ENCODE measurements at regions not wholly inside any gene's neighbourhood (a gene's known extent, or its start where the extent isn't known, plus 50 kb on each side); places are given as distances from the start of the nearest gene placed in this dataset.
A peak's percentile ranks its signal among the peaks of the same experiment; 100 is the strongest.
"Not testable (repeated sequence)": the region's sequence is repeated elsewhere in the genome, so short reads cannot be mapped to it uniquely, and the experiment has no call there.

- no peak for ATAC-seq
Measured at GRCh38 chr20:53833333-53834061, 236.9 kb downstream of the BCAS1 start.

- ATAC-seq, result no peak
Measured at GRCh38 chr20:53832499-53832898, 237.9 kb downstream of the BCAS1 start.

GRCh38 chr20:53831812-53832211 lies 238.2 kb upstream of the ZNF217 start:
- no peak for ATAC-seq

- no peak for ATAC-seq
Measured at GRCh38 chr20:53831228-53831627, 237.6 kb upstream of the ZNF217 start.

GRCh38 chr20:53829724-53830521 lies 236.3 kb upstream of the ZNF217 start:
- ATAC-seq, result peak; percentile 23 to 39

- ATAC-seq, result peak; percentile 76 to 79
Measured at GRCh38 chr20:53829255-53829723, 235.7 kb upstream of the ZNF217 start.

GRCh38 chr20:53828682-53829254 lies 235.1 kb upstream of the ZNF217 start:
- ATAC-seq, result no peak

- ATAC-seq, result no peak
Measured at GRCh38 chr20:53828088-53828681, 234.5 kb upstream of the ZNF217 start.

GRCh38 chr20:53827292-53828087 lies 233.9 kb upstream of the ZNF217 start:
- no peak for ATAC-seq

- ATAC-seq, result peak in 1 of 2 donors; percentile 50
Measured at GRCh38 chr20:53826597-53827291, 233.1 kb upstream of the ZNF217 start.

- ATAC-seq, result no peak
Measured at GRCh38 chr20:53826090-53826489, 232.5 kb upstream of the ZNF217 start.

GRCh38 chr20:53825282-53825681 lies 231.6 kb upstream of the ZNF217 start:
- ATAC-seq, result no peak

- ATAC-seq, result no peak
Measured at GRCh38 chr20:53824779-53825178, 231.1 kb upstream of the ZNF217 start.

GRCh38 chr20:53823121-53823764 lies 229.6 kb upstream of the ZNF217 start:
- ATAC-seq, result no peak

- ATAC-seq, result no peak
Measured at GRCh38 chr20:53822534-53822933, 228.9 kb upstream of the ZNF217 start.

GRCh38 chr20:53819973-53820451 lies 226.4 kb upstream of the ZNF217 start:
- no peak for ATAC-seq

GRCh38 chr20:53818457-53819177 lies 225.0 kb upstream of the ZNF217 start:
- no peak for ATAC-seq

GRCh38 chr20:53817513-53817912 lies 223.9 kb upstream of the ZNF217 start:
- ATAC-seq, result not testable (repeated sequence)

- no peak for ATAC-seq
Measured at GRCh38 chr20:53816872-53817398, 223.3 kb upstream of the ZNF217 start.

- no peak for ATAC-seq
Measured at GRCh38 chr20:53815509-53815908, 221.9 kb upstream of the ZNF217 start.

Measured in activated CD4-positive, CD25-positive, alpha-beta regulatory T cell treated with anti-CD3 and anti-CD28 coated beads, Interleukin-2, amount 50 U/mL, for 24 hours (primary cell).